ENCODE measurements at regions not wholly inside any gene's neighbourhood (a gene's known extent, or its start where the extent isn't known, plus 50 kb on each side); places are given as distances from the start of the nearest gene placed in this dataset.

DNA sequence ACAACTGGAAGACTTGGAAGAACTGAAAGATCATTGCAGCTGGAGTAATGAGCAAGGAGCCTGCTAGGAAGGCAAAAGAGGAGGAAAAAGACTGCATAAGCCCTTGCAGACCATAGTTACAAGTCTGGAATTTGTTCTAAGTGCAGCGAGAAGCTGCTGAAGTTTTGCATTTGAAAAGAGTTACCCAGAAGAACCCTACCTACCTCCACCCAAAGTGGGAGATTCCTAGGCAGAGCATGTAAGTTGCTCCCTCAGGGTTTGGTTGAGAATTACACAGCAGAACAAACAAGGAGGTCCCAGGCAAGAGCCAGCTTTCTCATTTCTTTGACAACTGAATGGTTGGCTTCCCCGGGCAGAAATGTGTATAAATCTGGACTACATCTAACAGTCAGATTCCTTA lies 118.7 kb upstream of the NUDT7 start:
- no peak overlapping the region for H3K14ac ChIP-seq (ENCODE audit: low read length)
- no peak overlapping the region for H4K91ac ChIP-seq (ENCODE audit: low read depth, low read length)
- no peaks in the 10 kb centered on the region for H3K4me1 ChIP-seq (ENCODE audit: control insufficient read depth in 1 of 2, insufficient read depth in 2 of 2, low read length in 2 of 2)
- H3K79me1 ChIP-seq (ENCODE audit: low read length), result peaks cover 2% of the 10 kb centered on the region
- no peak overlapping the region for H4K8ac ChIP-seq (ENCODE audit: low read depth, low read length)
- H2BK120ac ChIP-seq (ENCODE audit: insufficient read depth, low read length, poor library complexity), result no peak overlapping the region
- no peaks in the 10 kb centered on the region for H3K79me2 ChIP-seq (ENCODE audit: control insufficient read depth, insufficient read depth, low read length, poor library complexity)
- no peak overlapping the region for H3K18ac ChIP-seq (ENCODE audit: low read length)
- H2AFZ ChIP-seq (ENCODE audit: insufficient read depth, low read length, poor library complexity), result no peak overlapping the region
- H3K4ac ChIP-seq (ENCODE audit: low read depth, low read length), result no peak overlapping the region
- no peak overlapping the region for H2AK5ac ChIP-seq (ENCODE audit: low read length)
- no peak overlapping the region for H3K23ac ChIP-seq (ENCODE audit: low read length)
- H2BK5ac ChIP-seq (ENCODE audit: low read depth, low read length, poor library complexity), result no peak overlapping the region
- H3K9ac ChIP-seq (ENCODE audit: low read length), result no peak overlapping the region
- DNase-seq, result no peak
- H3K27me3 ChIP-seq (ENCODE audit: insufficient read depth, low read length), result no peaks in the 10 kb centered on the region
- H3K27ac ChIP-seq (ENCODE audit: low read depth, low read length), result no peak overlapping the region
- H3K9me3 ChIP-seq (ENCODE audit: insufficient read depth, low read depth, low read length), result peaks cover 4% of the 10 kb centered on the region
- no CpG with 5 or more reads among the region's 2 CpGs for WGBS (ENCODE audit: extremely low coverage, insufficient coverage, insufficient read length)
- no peak overlapping the region for H4K12ac ChIP-seq (ENCODE audit: low read depth, low read length)
- H2BK12ac ChIP-seq (ENCODE audit: low read length), result no peak overlapping the region
- peaks cover 0 to 3% of the 10 kb centered on the region in 2 experiments for H3K36me3 ChIP-seq (ENCODE audit: control insufficient read depth in 1 of 2, insufficient read depth in 2 of 2, low read length in 2 of 2)
- no peak overlapping the region for H3K4me3 ChIP-seq (ENCODE audit: low read depth, low read length)
- no peak overlapping the region for H3K4me2 ChIP-seq (ENCODE audit: low read length)

DNA sequence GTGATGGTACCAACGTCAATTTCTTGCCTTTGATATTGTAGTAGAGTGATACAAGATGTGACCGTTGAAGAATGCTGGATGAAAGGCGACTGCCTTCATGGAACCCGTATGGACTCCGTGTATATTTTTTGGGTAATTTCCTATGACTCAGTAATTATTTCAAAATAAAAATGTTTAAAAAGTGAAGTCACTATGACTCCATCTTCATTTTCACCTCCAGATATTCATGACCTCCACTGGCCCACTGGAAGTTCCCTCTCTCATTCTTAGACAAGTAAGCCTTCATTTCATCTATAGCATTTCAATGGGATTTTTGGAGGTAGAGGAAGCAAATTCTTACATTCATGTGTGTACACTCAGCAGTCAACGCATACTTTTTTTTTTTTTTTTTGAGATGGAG lies 111.8 kb upstream of the NUDT7 start:
- Histone ChIP-seq H3K27ac (ENCODE audit: low read depth, low read length) (no peak overlapping the region), H4K8ac (ENCODE audit: low read depth, low read length) (no peak overlapping the region), H3K23ac (ENCODE audit: low read length) (no peak overlapping the region), H3K4me2 (ENCODE audit: low read length) (no peak overlapping the region), H3K4me1 (ENCODE audit: control insufficient read depth in 1 of 2, insufficient read depth in 2 of 2, low read length in 2 of 2) (peaks cover 2 to 4% of the 10 kb centered on the region in 2 experiments), H4K91ac (ENCODE audit: low read depth, low read length) (no peak overlapping the region), H3K9ac (ENCODE audit: low read length) (no peak overlapping the region), H3K18ac (ENCODE audit: low read length) (no peak overlapping the region), H3K36me3 (ENCODE audit: control insufficient read depth in 1 of 2, insufficient read depth in 2 of 2, low read length in 2 of 2) (no peaks in the 10 kb centered on the region), H3K14ac (ENCODE audit: low read length) (no peak overlapping the region), H2BK120ac (ENCODE audit: insufficient read depth, low read length, poor library complexity) (no peak overlapping the region), H3K79me2 (ENCODE audit: control insufficient read depth, insufficient read depth, low read length, poor library complexity) (no peaks in the 10 kb centered on the region), H2BK12ac (ENCODE audit: low read length) (no peak overlapping the region), H3K9me3 (ENCODE audit: insufficient read depth, low read depth, low read length) (no peaks in the 10 kb centered on the region), H3K27me3 (ENCODE audit: insufficient read depth, low read length) (no peaks in the 10 kb centered on the region), H3K4ac (ENCODE audit: low read depth, low read length) (no peak overlapping the region), H2BK5ac (ENCODE audit: low read depth, low read length, poor library complexity) (no peak overlapping the region), H2AFZ (ENCODE audit: insufficient read depth, low read length, poor library complexity) (no peak overlapping the region), H3K4me3 (ENCODE audit: low read depth, low read length) (no peak overlapping the region), H2AK5ac (ENCODE audit: low read length) (no peak overlapping the region), H3K79me1 (ENCODE audit: low read length) (no peaks in the 10 kb centered on the region), H4K12ac (ENCODE audit: low read depth, low read length) (no peak overlapping the region)
- peak; percentile 72 to 91 for DNase-seq
- no CpG with 5 or more reads among the region's 6 CpGs for WGBS (ENCODE audit: extremely low coverage, insufficient coverage, insufficient read length)

DNA sequence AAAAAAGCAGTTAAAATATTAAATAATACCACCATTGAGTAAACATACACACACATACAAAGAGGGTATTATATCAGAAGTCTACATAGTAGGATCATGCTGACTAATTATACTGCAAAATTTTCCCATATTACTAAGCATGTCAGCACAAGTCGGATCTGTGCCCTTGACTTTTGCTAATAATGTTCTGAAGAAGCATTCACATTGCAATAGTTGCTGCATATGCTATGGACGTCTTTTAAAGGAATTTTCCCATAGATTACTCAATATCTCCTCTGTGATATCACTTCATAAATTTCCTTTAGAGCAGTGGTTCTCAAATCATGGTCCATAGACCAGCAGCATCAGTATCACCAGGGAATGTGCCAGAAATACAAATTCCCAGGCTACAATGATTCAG lies 110.9 kb upstream of the NUDT7 start:
- DNase-seq, result peak; percentile 57 to 79

DNA sequence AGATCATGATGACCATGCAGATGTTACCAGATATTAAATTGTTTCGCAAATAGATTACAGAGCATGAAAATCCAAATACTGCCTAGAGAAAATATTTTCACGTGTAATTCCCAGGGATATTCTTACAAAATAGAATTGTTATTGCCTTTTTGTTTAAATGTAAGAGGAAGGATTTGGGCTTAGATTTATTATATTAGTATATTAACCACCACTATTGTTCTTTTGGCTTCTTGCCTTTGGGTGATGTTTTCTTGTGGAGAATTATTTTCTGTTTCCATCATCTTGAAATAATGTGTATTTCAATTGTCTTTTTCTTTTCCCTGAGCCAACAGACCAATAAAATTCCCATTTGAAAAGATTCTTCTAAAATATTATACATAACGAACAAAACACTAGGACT lies 109.7 kb upstream of the NUDT7 start:
- Histone ChIP-seq H2BK12ac (ENCODE audit: low read length) (no peak overlapping the region), H3K79me2 (ENCODE audit: control insufficient read depth, insufficient read depth, low read length, poor library complexity) (no peaks in the 10 kb centered on the region), H3K27me3 (ENCODE audit: insufficient read depth, low read length) (no peaks in the 10 kb centered on the region), H2AK5ac (ENCODE audit: low read length) (no peak overlapping the region), H3K23ac (ENCODE audit: low read length) (no peak overlapping the region), H2BK5ac (ENCODE audit: low read depth, low read length, poor library complexity) (no peak overlapping the region), H3K36me3 (ENCODE audit: control insufficient read depth in 1 of 2, insufficient read depth in 2 of 2, low read length in 2 of 2) (no peaks in the 10 kb centered on the region), H2BK120ac (ENCODE audit: insufficient read depth, low read length, poor library complexity) (no peak overlapping the region), H3K4me1 (ENCODE audit: control insufficient read depth in 1 of 2, insufficient read depth in 2 of 2, low read length in 2 of 2) (peaks cover 2 to 4% of the 10 kb centered on the region in 2 experiments), H3K9me3 (ENCODE audit: insufficient read depth, low read depth, low read length) (no peaks in the 10 kb centered on the region), H3K4me3 (ENCODE audit: low read depth, low read length) (no peak overlapping the region), H3K14ac (ENCODE audit: low read length) (no peak overlapping the region), H4K8ac (ENCODE audit: low read depth, low read length) (no peak overlapping the region), H3K4me2 (ENCODE audit: low read length) (no peak overlapping the region), H3K27ac (ENCODE audit: low read depth, low read length) (no peak overlapping the region), H3K9ac (ENCODE audit: low read length) (no peak overlapping the region), H3K18ac (ENCODE audit: low read length) (no peak overlapping the region), H3K79me1 (ENCODE audit: low read length) (no peaks in the 10 kb centered on the region), H3K4ac (ENCODE audit: low read depth, low read length) (no peak overlapping the region), H4K12ac (ENCODE audit: low read depth, low read length) (no peak overlapping the region), H2AFZ (ENCODE audit: insufficient read depth, low read length, poor library complexity) (no peak overlapping the region), H4K91ac (ENCODE audit: low read depth, low read length) (no peak overlapping the region)
- no peak for DNase-seq
- WGBS (ENCODE audit: extremely low coverage, insufficient coverage, insufficient read length), result no CpG with 5 or more reads among the region's 3 CpGs

More for the DNA sequence above, 110.9 kb upstream of the NUDT7 start:
- no peak overlapping the region for H3K14ac ChIP-seq (ENCODE audit: low read length)
- H2BK120ac ChIP-seq (ENCODE audit: insufficient read depth, low read length, poor library complexity), result no peak overlapping the region
- no peak overlapping the region for H3K18ac ChIP-seq (ENCODE audit: low read length)
- H4K12ac ChIP-seq (ENCODE audit: low read depth, low read length), result no peak overlapping the region
- no peak overlapping the region for H2BK12ac ChIP-seq (ENCODE audit: low read length)
- no peaks in the 10 kb centered on the region for H3K36me3 ChIP-seq (ENCODE audit: control insufficient read depth in 1 of 2, insufficient read depth in 2 of 2, low read length in 2 of 2)
- H3K79me2 ChIP-seq (ENCODE audit: control insufficient read depth, insufficient read depth, low read length, poor library complexity), result no peaks in the 10 kb centered on the region
- no peak overlapping the region for H3K9ac ChIP-seq (ENCODE audit: low read length)
- H3K27me3 ChIP-seq (ENCODE audit: insufficient read depth, low read length), result no peaks in the 10 kb centered on the region
- no peak overlapping the region for H3K4ac ChIP-seq (ENCODE audit: low read depth, low read length)
- WGBS (ENCODE audit: extremely low coverage, insufficient coverage, insufficient read length), result no CpG with 5 or more reads among the region's 2 CpGs
- H2AK5ac ChIP-seq (ENCODE audit: low read length), result no peak overlapping the region
- H3K9me3 ChIP-seq (ENCODE audit: insufficient read depth, low read depth, low read length), result no peaks in the 10 kb centered on the region
- H2AFZ ChIP-seq (ENCODE audit: insufficient read depth, low read length, poor library complexity), result no peak overlapping the region
- no peak overlapping the region for H3K23ac ChIP-seq (ENCODE audit: low read length)
- H3K27ac ChIP-seq (ENCODE audit: low read depth, low read length), result no peak overlapping the region
- no peaks in the 10 kb centered on the region for H3K79me1 ChIP-seq (ENCODE audit: low read length)
- H3K4me1 ChIP-seq (ENCODE audit: control insufficient read depth in 1 of 2, insufficient read depth in 2 of 2, low read length in 2 of 2), result peaks cover 2 to 4% of the 10 kb centered on the region in 2 experiments
- H3K4me3 ChIP-seq (ENCODE audit: low read depth, low read length), result no peak overlapping the region
- H3K4me2 ChIP-seq (ENCODE audit: low read length), result no peak overlapping the region
- no peak overlapping the region for H2BK5ac ChIP-seq (ENCODE audit: low read depth, low read length, poor library complexity)
- H4K8ac ChIP-seq (ENCODE audit: low read depth, low read length), result no peak overlapping the region
- H4K91ac ChIP-seq (ENCODE audit: low read depth, low read length), result no peak overlapping the region
